ENCODE measurements at regions not wholly inside any gene's neighbourhood (a gene's known extent, or its start where the extent isn't known, plus 50 kb on each side); places are given as distances from the start of the nearest gene placed in this dataset.
"Not testable (repeated sequence)": the region's sequence is repeated elsewhere in the genome, so short reads cannot be mapped to it uniquely, and the experiment has no call there.

GRCh38 chr4:79592218-79592617 lies 184.2 kb upstream of the GK2 start:
- WGBS (ENCODE audit: insufficient coverage, low lambda C conversion rate) = no CpG with 5 or more reads among the region's 6 CpGs
- not testable (repeated sequence) for H3K9me3 ChIP-seq (ENCODE audit: control insufficient read depth, low read depth, low read length); DNase-seq; H3K4me1 ChIP-seq (ENCODE audit: control insufficient read depth, insufficient read depth, low read length); H3K4me3 ChIP-seq (ENCODE audit: low read length); H3K27ac ChIP-seq (ENCODE audit: low read length); H3K27me3 ChIP-seq (ENCODE audit: control insufficient read depth, insufficient read depth, low read length); H3K36me3 ChIP-seq (ENCODE audit: control insufficient read depth, insufficient read depth, low read length)

GRCh38 chr4:79588679-79589078 lies 180.7 kb upstream of the GK2 start:
- no CpG with 5 or more reads among the region's 1 CpG for WGBS (ENCODE audit: insufficient coverage, low lambda C conversion rate)
- H3K36me3 ChIP-seq (ENCODE audit: control insufficient read depth, insufficient read depth, low read length) = no peaks in the 10 kb centered on the region
- no peaks in the 10 kb centered on the region for H3K4me1 ChIP-seq (ENCODE audit: control insufficient read depth, insufficient read depth, low read length)
- H3K27me3 ChIP-seq (ENCODE audit: control insufficient read depth, insufficient read depth, low read length) = no peaks in the 10 kb centered on the region
- H3K4me3 ChIP-seq (ENCODE audit: low read length) = no peak overlapping the region
- no peak for DNase-seq
- H3K9me3 ChIP-seq (ENCODE audit: control insufficient read depth, low read depth, low read length) = no peaks in the 10 kb centered on the region
- no peak overlapping the region for H3K27ac ChIP-seq (ENCODE audit: low read length)

GRCh38 chr4:79587207-79587606 lies 179.2 kb upstream of the GK2 start:
- WGBS (ENCODE audit: insufficient coverage, low lambda C conversion rate) = no CpG with 5 or more reads among the region's 2 CpGs

GRCh38 chr4:79585834-79586233 lies 177.8 kb upstream of the GK2 start:
- Histone ChIP-seq H3K4me3 (ENCODE audit: low read length) (no peak overlapping the region), H3K4me1 (ENCODE audit: control insufficient read depth, insufficient read depth, low read length) (no peaks in the 10 kb centered on the region), H3K36me3 (ENCODE audit: control insufficient read depth, insufficient read depth, low read length) (no peaks in the 10 kb centered on the region), H3K27ac (ENCODE audit: low read length) (no peak overlapping the region), H3K9me3 (ENCODE audit: control insufficient read depth, low read depth, low read length) (no peaks in the 10 kb centered on the region), H3K27me3 (ENCODE audit: control insufficient read depth, insufficient read depth, low read length) (no peaks in the 10 kb centered on the region)
- DNase-seq = no peak
- WGBS (ENCODE audit: insufficient coverage, low lambda C conversion rate) = 93% methylated on average over 2 of the region's 3 CpGs

More at GRCh38 chr4:79587207-79587606, 179.2 kb upstream of the GK2 start:
- not testable (repeated sequence) for H3K36me3 ChIP-seq (ENCODE audit: control insufficient read depth, insufficient read depth, low read length); H3K4me1 ChIP-seq (ENCODE audit: control insufficient read depth, insufficient read depth, low read length); DNase-seq; H3K27me3 ChIP-seq (ENCODE audit: control insufficient read depth, insufficient read depth, low read length); H3K4me3 ChIP-seq (ENCODE audit: low read length); H3K9me3 ChIP-seq (ENCODE audit: control insufficient read depth, low read depth, low read length); H3K27ac ChIP-seq (ENCODE audit: low read length)

- Histone ChIP-seq H3K4me1 (ENCODE audit: control insufficient read depth, insufficient read depth, low read length) (no peaks in the 10 kb centered on the region), H3K4me3 (ENCODE audit: low read length) (no peak overlapping the region), H3K27ac (ENCODE audit: low read length) (no peak overlapping the region), H3K36me3 (ENCODE audit: control insufficient read depth, insufficient read depth, low read length) (no peaks in the 10 kb centered on the region), H3K9me3 (ENCODE audit: control insufficient read depth, low read depth, low read length) (no peaks in the 10 kb centered on the region), H3K27me3 (ENCODE audit: control insufficient read depth, insufficient read depth, low read length) (no peaks in the 10 kb centered on the region)
- WGBS (ENCODE audit: insufficient coverage, low lambda C conversion rate) = no CpG with 5 or more reads among the region's 2 CpGs
- DNase-seq = no peak
Observed at GRCh38 chr4:79585330-79585729, 177.3 kb upstream of the GK2 start.

GRCh38 chr4:79584902-79585301 lies 176.9 kb upstream of the GK2 start:
- Histone ChIP-seq H3K36me3 (ENCODE audit: control insufficient read depth, insufficient read depth, low read length) (no peaks in the 10 kb centered on the region), H3K27me3 (ENCODE audit: control insufficient read depth, insufficient read depth, low read length) (no peaks in the 10 kb centered on the region), H3K9me3 (ENCODE audit: control insufficient read depth, low read depth, low read length) (no peaks in the 10 kb centered on the region), H3K4me3 (ENCODE audit: low read length) (no peak overlapping the region), H3K4me1 (ENCODE audit: control insufficient read depth, insufficient read depth, low read length) (no peaks in the 10 kb centered on the region), H3K27ac (ENCODE audit: low read length) (no peak overlapping the region)
- DNase-seq = no peak
- WGBS (ENCODE audit: insufficient coverage, low lambda C conversion rate) = no CpG with 5 or more reads among the region's 3 CpGs

- Histone ChIP-seq H3K4me3 (ENCODE audit: low read length) (no peak overlapping the region), H3K36me3 (ENCODE audit: control insufficient read depth, insufficient read depth, low read length) (no peaks in the 10 kb centered on the region), H3K27ac (ENCODE audit: low read length) (no peak overlapping the region), H3K9me3 (ENCODE audit: control insufficient read depth, low read depth, low read length) (no peaks in the 10 kb centered on the region), H3K27me3 (ENCODE audit: control insufficient read depth, insufficient read depth, low read length) (no peaks in the 10 kb centered on the region), H3K4me1 (ENCODE audit: control insufficient read depth, insufficient read depth, low read length) (no peaks in the 10 kb centered on the region)
- WGBS (ENCODE audit: insufficient coverage, low lambda C conversion rate) = no CpG with 5 or more reads among the region's 1 CpG
- no peak for DNase-seq
Observed at GRCh38 chr4:79584352-79584751, 176.3 kb upstream of the GK2 start.

GRCh38 chr4:79578606-79579005 lies 170.6 kb upstream of the GK2 start:
- Histone ChIP-seq H3K9me3 (ENCODE audit: control insufficient read depth, low read depth, low read length) (no peaks in the 10 kb centered on the region), H3K36me3 (ENCODE audit: control insufficient read depth, insufficient read depth, low read length) (no peaks in the 10 kb centered on the region), H3K4me1 (ENCODE audit: control insufficient read depth, insufficient read depth, low read length) (no peaks in the 10 kb centered on the region), H3K27me3 (ENCODE audit: control insufficient read depth, insufficient read depth, low read length) (no peaks in the 10 kb centered on the region), H3K4me3 (ENCODE audit: low read length) (no peak overlapping the region), H3K27ac (ENCODE audit: low read length) (no peak overlapping the region)
- DNase-seq = no peak
- no CpG with 5 or more reads among the region's 3 CpGs for WGBS (ENCODE audit: insufficient coverage, low lambda C conversion rate)

GRCh38 chr4:79576429-79576753 lies 168.4 kb upstream of the GK2 start:
- no peaks in the 10 kb centered on the region for H3K27me3 ChIP-seq (ENCODE audit: control insufficient read depth, insufficient read depth, low read length)
- no peaks in the 10 kb centered on the region for H3K36me3 ChIP-seq (ENCODE audit: control insufficient read depth, insufficient read depth, low read length)
- H3K27ac ChIP-seq (ENCODE audit: low read length) = no peak overlapping the region
- no peak overlapping the region for H3K4me3 ChIP-seq (ENCODE audit: low read length)
- no peaks in the 10 kb centered on the region for H3K9me3 ChIP-seq (ENCODE audit: control insufficient read depth, low read depth, low read length)
- DNase-seq = peak; percentile 17 to 19
- H3K4me1 ChIP-seq (ENCODE audit: control insufficient read depth, insufficient read depth, low read length) = no peaks in the 10 kb centered on the region
- 75% methylated on average over 1 of the region's 6 CpGs for WGBS (ENCODE audit: insufficient coverage, low lambda C conversion rate)

- 84% methylated on average over 2 of the region's 7 CpGs for WGBS (ENCODE audit: insufficient coverage, low lambda C conversion rate)
- Histone ChIP-seq H3K36me3 (ENCODE audit: control insufficient read depth, insufficient read depth, low read length) (no peaks in the 10 kb centered on the region), H3K4me1 (ENCODE audit: control insufficient read depth, insufficient read depth, low read length) (no peaks in the 10 kb centered on the region), H3K27me3 (ENCODE audit: control insufficient read depth, insufficient read depth, low read length) (no peaks in the 10 kb centered on the region), H3K4me3 (ENCODE audit: low read length) (no peak overlapping the region), H3K27ac (ENCODE audit: low read length) (no peak overlapping the region), H3K9me3 (ENCODE audit: control insufficient read depth, low read depth, low read length) (no peaks in the 10 kb centered on the region)
- peak in 1 of 2 donors; percentile 3 for DNase-seq
Observed at GRCh38 chr4:79575709-79576428, 167.8 kb upstream of the GK2 start.

- Histone ChIP-seq H3K4me3 (ENCODE audit: low read length) (no peak overlapping the region), H3K27ac (ENCODE audit: low read length) (no peak overlapping the region), H3K27me3 (ENCODE audit: control insufficient read depth, insufficient read depth, low read length) (no peaks in the 10 kb centered on the region), H3K4me1 (ENCODE audit: control insufficient read depth, insufficient read depth, low read length) (no peaks in the 10 kb centered on the region), H3K9me3 (ENCODE audit: control insufficient read depth, low read depth, low read length) (no peaks in the 10 kb centered on the region), H3K36me3 (ENCODE audit: control insufficient read depth, insufficient read depth, low read length) (no peaks in the 10 kb centered on the region)
- WGBS (ENCODE audit: insufficient coverage, low lambda C conversion rate) = no CpG with 5 or more reads among the region's 7 CpGs
- DNase-seq = peak in 1 of 2 donors; percentile 1
Observed at GRCh38 chr4:79574741-79575451, 166.9 kb upstream of the GK2 start.

All from large intestine (tissue), 3 donors.